Upper lobe of right lung (tissue), 1 donor: ENCODE measurements at regions not wholly inside any gene's neighbourhood (a gene's known extent, or its start where the extent isn't known, plus 50 kb on each side); places are given as distances from the start of the nearest gene placed in this dataset.

ENCODE experiments used
- ATAC-seq: fragments of 200-7000 bp; cut with Tn5 transposase; one replicate; pipeline ENCODE4 v1.9.1; 2020; ENCODE audit warnings: mild to moderate bottlenecking, moderate library complexity
- DNase-seq: peaks from one replicate; pipeline ENCODE4 v3.0.0-alpha.2; 2020
- H3K27ac ChIP-seq: fragments of 200-600 bp; one replicate; pipeline ENCODE4 v1.8.0; 2022
- H3K27me3 ChIP-seq: fragments of 200-600 bp; one replicate; pipeline ENCODE4 v1.8.0; 2022; ENCODE audit warnings: mild to moderate bottlenecking
- H3K36me3 ChIP-seq: fragments of 200-600 bp; one replicate; pipeline ENCODE4 v1.8.0; 2022
- H3K4me1 ChIP-seq: fragments of 200-600 bp; one replicate; pipeline ENCODE4 v1.8.0; 2022
- H3K4me3 ChIP-seq: fragments of 200-600 bp; one replicate; pipeline ENCODE4 v1.8.0; 2022; ENCODE audit warnings: mild to moderate bottlenecking
- H3K9me3 ChIP-seq: fragments of 200-600 bp; one replicate; pipeline ENCODE4 v1.8.0; 2022
- CTCF ChIP-seq: fragments of 200-600 bp; IDR thresholded peaks from one replicate; pipeline ENCODE4 v1.8.0; 2022; ENCODE audit warnings: antibody characterized with exemption
- intact Hi-C: fragments of 100-400 bp; cut with DNase I; formaldehyde crosslinking; loops from one replicate; pipeline ENCODE4 v1.11.0; 2022
- donor health status: DM: no; HTN: yes; CAD: no; lungs with severe emphysema.

- peaks cover 15% of the 10 kb centered on the region for H3K4me1 ChIP-seq
- no peak overlapping the region for H3K27ac ChIP-seq
- H3K36me3 ChIP-seq: no peaks in the 10 kb centered on the region
- ATAC-seq: no peak
- no peak for DNase-seq
- no peaks in the 10 kb centered on the region for H3K9me3 ChIP-seq
- no peak for TF ChIP-seq CTCF
- H3K27me3 ChIP-seq: no peaks in the 10 kb centered on the region
- intact Hi-C loops: no loop called here
- H3K4me3 ChIP-seq: no peak overlapping the region
These were observed 252.0 kb downstream of the SOX4 start for GRCh38 chr6:21845439-21846140.

- peaks cover 15% of the 10 kb centered on the region for H3K4me1 ChIP-seq
- intact Hi-C loops: no loop called here
- DNase-seq: no peak
- H3K27ac ChIP-seq: no peak overlapping the region
- H3K36me3 ChIP-seq: no peaks in the 10 kb centered on the region
- H3K27me3 ChIP-seq: no peaks in the 10 kb centered on the region
- no peaks in the 10 kb centered on the region for H3K9me3 ChIP-seq
- no peak overlapping the region for H3K4me3 ChIP-seq
- peak; percentile 64 for ATAC-seq
- TF ChIP-seq CTCF: no peak
These were observed 253.2 kb downstream of the SOX4 start for GRCh38 chr6:21846541-21847451.

- Histone ChIP-seq H3K27me3 (no peaks in the 10 kb centered on the region), H3K27ac (no peak overlapping the region), H3K4me1 (peaks cover 15% of the 10 kb centered on the region), H3K36me3 (no peaks in the 10 kb centered on the region), H3K9me3 (no peaks in the 10 kb centered on the region), H3K4me3 (no peak overlapping the region)
- TF ChIP-seq CTCF: no peak
- ATAC-seq (no peak), DNase-seq (no peak)
- intact Hi-C loops: no loop called here
These were observed 254.3 kb downstream of the SOX4 start for GRCh38 chr6:21847711-21848480.

- H3K36me3 ChIP-seq: no peaks in the 10 kb centered on the region
- H3K4me3 ChIP-seq: no peak overlapping the region
- no peak for ATAC-seq
These were observed 257.1 kb downstream of the SOX4 start for GRCh38 chr6:21850691-21851090.

More at GRCh38 chr6:21850691-21851090, 257.1 kb downstream of the SOX4 start:
- Histone ChIP-seq H3K27me3 (no peaks in the 10 kb centered on the region), H3K4me1 (peaks cover 10% of the 10 kb centered on the region), H3K27ac (no peak overlapping the region), H3K9me3 (no peaks in the 10 kb centered on the region)
- no peak for DNase-seq
- intact Hi-C loops: no loop called here
- no peak for TF ChIP-seq CTCF
